T-helper 1 cell treated with Interleukin-12 subunit alpha and Interleukin-12 subunit beta and Interleukin-4 antibody, amounts not matched to agents 30 ng/mL and 1 ng/mL, for 36 hours (primary cell): ENCODE measurements at regions not wholly inside any gene's neighbourhood (a gene's known extent, or its start where the extent isn't known, plus 50 kb on each side); places are given as distances from the start of the nearest gene placed in this dataset.
"Not testable (repeated sequence)": the region's sequence is repeated elsewhere in the genome, so short reads cannot be mapped to it uniquely, and the experiment has no call there.

ENCODE experiments used
- intact Hi-C: fragments of 100-400 bp; cut with micrococcal nuclease; formaldehyde crosslinking; loops from one replicate; pipeline ENCODE4 v1.15.1; 2024

DNA sequence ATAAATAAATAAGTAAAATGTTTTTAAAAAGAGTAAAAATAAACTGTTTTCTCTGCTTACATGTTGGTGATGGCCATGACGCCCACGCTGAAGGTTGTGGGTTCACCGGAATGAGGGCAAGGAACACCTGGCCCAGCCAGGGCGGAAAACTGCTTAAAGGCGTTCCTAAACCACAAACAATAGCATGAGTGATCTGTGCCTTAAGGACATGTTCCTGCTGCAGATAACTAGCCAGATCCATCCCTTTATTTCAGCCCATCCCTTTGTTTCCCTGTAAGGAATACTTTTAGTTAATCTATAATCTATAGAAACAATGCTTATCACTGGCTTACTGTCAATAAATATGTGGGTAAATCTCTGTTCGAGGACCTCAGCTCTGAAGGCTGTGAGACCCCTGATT lies 63.3 kb upstream of the CEP78 start:
- intact Hi-C loops: not testable (repeated sequence)

- intact Hi-C loops: no loop called here
Observed at GRCh38 chr9:78171651-78172050, 64.2 kb upstream of the CEP78 start.

DNA sequence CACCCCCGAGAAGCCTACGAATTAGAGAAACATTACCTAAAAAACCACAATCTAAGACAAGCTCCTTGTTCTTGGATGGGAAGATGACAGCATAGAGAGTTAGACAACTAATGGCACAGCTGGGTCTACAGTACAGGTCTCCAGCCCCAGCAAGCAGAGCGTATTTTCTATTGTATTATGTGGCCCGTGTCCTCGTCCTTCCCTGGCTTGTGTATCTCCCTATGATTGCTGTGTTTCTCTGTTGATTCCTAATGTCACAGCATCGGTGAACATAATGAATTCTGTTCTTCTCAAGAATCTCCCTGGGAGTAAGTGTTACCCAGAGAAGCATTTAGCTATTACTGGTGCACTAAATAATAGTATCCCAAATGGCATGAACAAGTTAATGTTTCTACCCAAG lies 66.8 kb upstream of the CEP78 start:
- intact Hi-C loops: no loop called here

DNA sequence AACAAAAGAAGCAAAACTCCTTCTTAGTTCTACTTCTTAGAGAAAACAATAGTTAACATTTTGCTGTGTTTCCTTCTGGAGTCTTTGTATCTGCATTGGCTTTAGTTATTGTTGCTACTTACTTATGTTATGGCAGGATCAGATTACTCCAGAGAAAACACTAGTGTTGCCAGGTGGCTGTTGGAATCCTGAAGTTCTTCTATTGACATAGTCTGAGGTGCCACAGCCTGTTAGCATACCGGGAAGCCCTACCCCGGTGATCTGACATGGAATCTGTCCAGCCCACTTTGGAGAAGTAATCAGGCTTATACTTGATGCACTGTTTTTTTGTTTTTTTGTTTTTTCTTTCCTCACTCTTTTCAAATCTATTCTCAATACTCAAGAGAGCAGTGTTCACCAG lies 68.5 kb upstream of the CEP78 start:
- intact Hi-C loops: no loop called here

- intact Hi-C loops: no loop called here
Observed at GRCh38 chr9:78163834-78164233, 72.0 kb upstream of the CEP78 start.

DNA sequence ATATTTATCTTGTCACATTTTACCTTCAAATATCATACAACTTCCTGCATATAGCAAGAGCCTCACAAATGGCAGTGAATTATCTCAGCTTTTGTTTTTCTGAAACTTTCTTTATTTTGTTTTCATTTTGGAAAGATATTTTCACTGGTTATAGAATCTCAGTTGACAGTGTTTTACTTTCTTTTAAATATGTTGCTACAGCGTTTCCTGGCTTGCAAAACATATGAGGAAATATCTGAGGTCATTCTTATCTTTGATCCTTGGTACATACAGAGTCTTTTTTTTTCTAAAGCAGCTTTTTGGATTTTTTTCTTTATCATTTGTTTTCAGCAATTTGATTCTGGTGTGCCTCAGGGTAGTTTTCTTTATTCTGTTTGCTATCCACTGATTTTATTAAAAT lies 77.6 kb upstream of the CEP78 start:
- intact Hi-C loops: no loop called here

- intact Hi-C loops: no loop called here
Observed at GRCh38 chr9:78150983-78151356, 84.9 kb upstream of the CEP78 start.

DNA sequence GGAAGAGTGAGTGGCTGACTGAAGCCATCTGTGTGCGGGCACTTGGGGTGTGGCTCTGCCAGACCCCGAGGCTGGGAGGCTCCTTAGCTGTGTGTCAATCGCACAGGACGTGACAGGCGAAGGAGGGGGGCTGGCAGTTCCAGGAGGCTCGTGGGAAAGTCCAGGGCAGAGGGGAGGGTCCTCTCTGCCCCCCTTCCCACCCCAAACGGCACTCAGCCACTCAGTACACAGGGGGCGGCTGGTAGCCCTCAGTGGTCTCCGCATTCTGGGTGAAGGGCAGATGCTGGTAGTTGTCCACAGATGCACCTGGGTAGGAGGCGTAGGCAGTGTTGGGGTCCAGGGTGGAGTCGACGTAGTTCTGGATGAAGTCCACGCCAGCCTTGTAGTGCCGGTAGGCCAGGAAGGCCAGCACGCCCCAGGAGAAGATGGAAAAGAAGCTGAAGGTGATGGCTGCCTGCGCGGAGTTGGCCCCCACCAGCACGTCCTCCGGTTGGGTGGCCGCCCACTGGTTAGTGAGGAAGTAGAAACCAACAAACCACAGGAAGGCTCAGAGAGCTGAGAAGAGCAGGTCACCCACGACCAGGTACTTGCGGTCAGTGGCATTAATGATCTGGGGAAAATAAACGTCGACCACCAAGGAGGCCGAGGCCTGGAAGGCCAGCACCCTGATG lies 85.4 kb upstream of the CEP78 start:
- intact Hi-C loops: no loop called here

DNA sequence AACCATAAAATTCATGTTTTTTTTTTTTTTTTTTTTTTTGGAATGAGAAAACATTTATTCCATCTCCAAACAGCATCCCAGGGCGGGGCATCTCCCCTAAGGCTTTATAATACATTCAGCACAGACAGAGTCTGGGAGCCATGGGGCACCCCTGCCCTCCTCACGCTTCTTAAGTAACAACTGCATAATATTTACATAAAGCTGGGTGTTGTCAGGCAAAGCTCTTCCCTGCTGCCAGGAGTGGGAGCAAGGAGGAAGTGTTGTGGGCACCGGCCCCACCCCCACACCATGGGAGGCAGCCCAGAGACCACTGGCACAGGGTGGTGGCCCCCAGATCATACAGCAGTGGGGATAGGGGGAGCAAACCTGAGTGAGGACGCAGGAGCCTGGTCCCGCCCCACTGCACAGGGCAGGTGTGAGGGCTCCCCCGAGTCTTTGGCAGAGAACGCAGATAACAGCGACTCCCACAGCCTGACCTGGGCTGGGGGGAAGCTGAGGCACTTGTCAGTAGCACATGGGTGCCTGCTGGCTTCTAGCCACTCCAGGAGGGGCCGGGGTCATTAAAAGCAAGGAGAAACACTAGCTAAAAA lies 86.1 kb upstream of the CEP78 start:
- intact Hi-C loops: no loop called here

GRCh38 chr9:78146241-78146640 lies 89.6 kb upstream of the CEP78 start:
- intact Hi-C loops: no loop called here

GRCh38 chr9:78144663-78145377 lies 91.1 kb upstream of the CEP78 start:
- intact Hi-C loops: no loop called here

- intact Hi-C loops: no loop called here
Observed at GRCh38 chr9:78144008-78144381, 91.9 kb upstream of the CEP78 start.

- intact Hi-C loops: no loop called here
Observed at GRCh38 chr9:78143281-78144007, 92.4 kb upstream of the CEP78 start.

DNA sequence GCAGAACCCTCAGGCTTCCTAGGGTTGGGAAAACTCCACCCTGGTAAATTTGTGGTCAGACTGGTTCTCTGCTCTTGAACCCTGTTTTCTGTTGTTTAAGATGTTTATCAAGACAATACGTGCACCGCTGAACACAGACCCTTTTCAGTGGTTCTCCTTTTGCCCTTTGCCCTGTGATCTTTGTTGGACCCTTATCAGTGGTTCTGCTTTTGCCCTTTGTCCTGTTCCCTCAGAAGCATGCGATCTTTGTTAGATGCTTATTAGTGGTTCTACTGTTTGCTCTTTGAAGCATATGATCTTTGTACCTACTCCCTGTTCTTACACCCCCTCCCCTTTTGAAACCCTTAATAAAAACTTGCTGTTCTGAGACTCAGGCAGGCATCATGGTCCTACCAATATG lies 93.6 kb upstream of the CEP78 start:
- intact Hi-C loops: not testable (repeated sequence)

GRCh38 chr9:78133751-78134150 lies 102.1 kb upstream of the CEP78 start:
- intact Hi-C loops: loop anchor here (1.0 to 5.0 kb wide), 2 partner anchors 68 to 656 kb away; no protein-coding TSS in a partner anchor

- intact Hi-C loops: loop anchor here (1.0 to 5.0 kb wide), 4 partner anchors 13 to 655 kb away; no protein-coding TSS in a partner anchor
Observed at GRCh38 chr9:78132701-78133058, 101.1 kb upstream of the GNAQ start.

GRCh38 chr9:78131969-78132700 lies 100.5 kb upstream of the GNAQ start:
- intact Hi-C loops: loop anchor here (1.0 to 5.0 kb wide), 3 partner anchors 13 to 655 kb away; no protein-coding TSS in a partner anchor

DNA sequence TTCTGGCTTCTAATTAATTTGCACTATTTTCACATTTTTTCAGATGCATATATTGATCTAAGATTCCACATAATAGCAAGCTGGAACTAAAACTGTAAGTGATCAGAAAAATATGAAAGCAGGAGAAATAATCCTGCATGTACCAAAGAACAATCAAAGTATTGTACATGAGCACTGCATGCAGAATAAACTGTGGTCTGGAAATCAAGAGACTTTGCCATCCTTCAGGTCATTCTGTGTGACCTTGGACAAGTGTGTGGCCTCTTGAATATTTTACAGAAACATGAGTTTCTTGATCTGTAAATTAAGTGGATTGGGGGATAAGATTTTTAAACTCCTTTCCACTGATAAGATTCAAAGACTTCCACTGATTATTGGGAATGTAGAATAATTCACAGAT lies 99.2 kb upstream of the GNAQ start:
- intact Hi-C loops: loop anchor here (5.0 kb wide), 1 partner anchor 654 kb away; no protein-coding TSS in a partner anchor

GRCh38 chr9:78130004-78130403 lies 98.4 kb upstream of the GNAQ start:
- intact Hi-C loops: loop anchor here (5.0 kb wide), 1 partner anchor 653 kb away; no protein-coding TSS in a partner anchor

GRCh38 chr9:78127279-78128225 lies 95.9 kb upstream of the GNAQ start:
- intact Hi-C loops: no loop called here
